H9 (cell line): ENCODE measurements at regions not wholly inside any gene's neighbourhood (a gene's known extent, or its start where the extent isn't known, plus 50 kb on each side); places are given as distances from the start of the nearest gene placed in this dataset.

ENCODE experiments used
- DNase-seq: peaks from one replicate; pipeline ENCODE4 v3.0.0-alpha.2; 2017
- H2AFZ ChIP-seq: one replicate; pipeline ENCODE4 v1.6.1; 2013; ENCODE audit warnings: mild to moderate bottlenecking, low read length, control low read depth, moderate library complexity
- H2AK5ac ChIP-seq: 2 replicates; pipeline ENCODE4 v1.6.1; 2013; ENCODE audit warnings: low read length, control low read depth, mixed read lengths; ENCODE audit not compliant: insufficient read length
- H2BK120ac ChIP-seq: one replicate; pipeline ENCODE4 v1.6.1; 2013; ENCODE audit warnings: low read depth, mild to moderate bottlenecking, low read length, control low read depth, inconsistent platforms; ENCODE audit not compliant: poor library complexity, severe bottlenecking
- H2BK12ac ChIP-seq: 2 replicates; pipeline ENCODE4 v1.6.1; 2013; ENCODE audit warnings: low read length, control low read depth, mixed read lengths, low read depth; ENCODE audit not compliant: insufficient read length
- H2BK15ac ChIP-seq: 2 replicates; pipeline ENCODE4 v1.6.1; 2013; ENCODE audit warnings: low read depth, low read length, control low read depth
- H2BK20ac ChIP-seq: one replicate; pipeline ENCODE4 v1.6.1; 2013; ENCODE audit warnings: low read depth, mild to moderate bottlenecking, low read length, control low read depth, inconsistent platforms; ENCODE audit not compliant: poor library complexity, severe bottlenecking
- H2BK5ac ChIP-seq: 2 replicates; pipeline ENCODE4 v1.6.1; 2013; ENCODE audit warnings: low read length, control low read depth, mixed read lengths; ENCODE audit not compliant: insufficient read length
- H3K14ac ChIP-seq: 2 replicates; pipeline ENCODE4 v1.6.1; 2013; ENCODE audit warnings: low read length, control low read depth; ENCODE audit not compliant: insufficient read depth
- H3K18ac ChIP-seq: 2 replicates; pipeline ENCODE4 v1.6.1; 2013; ENCODE audit warnings: low read depth, mild to moderate bottlenecking, mixed read lengths, low read length, control low read depth; ENCODE audit not compliant: insufficient read length
- H3K23ac ChIP-seq: 2 replicates; pipeline ENCODE4 v1.6.1; 2013; ENCODE audit warnings: low read length, control low read depth, mixed read lengths, low read depth; ENCODE audit not compliant: insufficient read length
- H3K23me2 ChIP-seq: 2 replicates; pipeline ENCODE4 v1.6.1; 2013; ENCODE audit warnings: low read depth, mild to moderate bottlenecking, mixed read lengths, low read length, control low read depth; ENCODE audit not compliant: insufficient read length, poor library complexity, severe bottlenecking
- H3K27ac ChIP-seq: 2 replicates; pipeline ENCODE4 v1.5.1; 2013; ENCODE audit warnings: low read length, control low read depth, mixed read lengths, low read depth; ENCODE audit not compliant: insufficient read length
- H3K27me3 ChIP-seq: 2 replicates; pipeline ENCODE4 v1.6.1; 2013; ENCODE audit warnings: low read length, control low read depth, inconsistent platforms; ENCODE audit not compliant: insufficient read depth
- H3K4ac ChIP-seq: 2 replicates; pipeline ENCODE4 v1.6.1; 2013; ENCODE audit warnings: low read depth, mild to moderate bottlenecking, control low read depth, inconsistent platforms, low read length, moderate library complexity
- H3K4me1 ChIP-seq: 2 replicates; pipeline ENCODE4 v1.6.1; 2013; ENCODE audit warnings: low read length, control low read depth, inconsistent platforms; ENCODE audit not compliant: insufficient read depth
- H3K4me2 ChIP-seq: 2 replicates; pipeline ENCODE4 v1.6.1; 2013; ENCODE audit warnings: low read length, control low read depth, mixed read lengths; ENCODE audit not compliant: insufficient read length, insufficient read depth
- H3K56ac ChIP-seq: 2 replicates; pipeline ENCODE4 v1.6.1; 2013; ENCODE audit warnings: low read depth, mild to moderate bottlenecking, mixed read lengths, low read length, control low read depth; ENCODE audit not compliant: insufficient read length
- H3K79me1 ChIP-seq: 2 replicates; pipeline ENCODE4 v1.6.1; 2013; ENCODE audit warnings: low read depth, mild to moderate bottlenecking, moderate library complexity, low read length, control low read depth, inconsistent platforms; ENCODE audit not compliant: insufficient read depth, poor library complexity, severe bottlenecking
- H3K79me2 ChIP-seq: 2 replicates; pipeline ENCODE4 v1.6.1; 2013; ENCODE audit warnings: low read length, control low read depth, inconsistent platforms; ENCODE audit not compliant: insufficient read depth
- H3K9ac ChIP-seq: 2 replicates; pipeline ENCODE4 v1.6.1; 2013; ENCODE audit warnings: low read length, control low read depth, mixed read lengths; ENCODE audit not compliant: insufficient read length; ENCODE audit errors: extremely low read depth
- H3K9me3 ChIP-seq: one replicate; pipeline ENCODE4 v1.6.1; 2013; ENCODE audit warnings: low read depth, low read length, inconsistent platforms; ENCODE audit not compliant: control insufficient read depth
- H3T11ph ChIP-seq: one replicate; pipeline ENCODE4 v1.6.1; 2013; ENCODE audit warnings: mild to moderate bottlenecking, low read length, control low read depth, inconsistent platforms
- H4K20me1 ChIP-seq: one replicate; pipeline ENCODE4 v1.6.1; 2013; ENCODE audit not compliant: control insufficient read depth, insufficient read length, insufficient read depth
- H4K5ac ChIP-seq: 2 replicates; pipeline ENCODE4 v1.6.1; 2013; ENCODE audit warnings: low read depth, mild to moderate bottlenecking, mixed read lengths, low read length, control low read depth; ENCODE audit not compliant: insufficient read length
- H4K8ac ChIP-seq: replicated peaks from 2 replicates; pipeline ENCODE4 v1.6.1; 2013; ENCODE audit warnings: low read length, control low read depth, mixed read lengths, low read depth; ENCODE audit not compliant: insufficient read length
- H4K91ac ChIP-seq: 2 replicates; pipeline ENCODE4 v1.6.1; 2013; ENCODE audit warnings: low read depth, mild to moderate bottlenecking, moderate library complexity, mixed read lengths, low read length, control low read depth; ENCODE audit not compliant: insufficient read length
- H3K27ac Mint-ChIP-seq, 3 experiments: 2 replicates in 2 of 3; 3 replicates in 1 of 3; pipeline ENCODE4 v1.8.0; 2020 to 2021; ENCODE audit warnings: mixed read lengths in 3 of 3, mild to moderate bottlenecking in 1 of 3, moderate library complexity in 1 of 3
- H3K27me3 Mint-ChIP-seq: 2 replicates; pipeline ENCODE4 v1.8.0; 2021; ENCODE audit warnings: low read depth, mild to moderate bottlenecking, moderate library complexity, mixed read lengths
- H3K36me3 Mint-ChIP-seq, 3 experiments: 2 replicates in 2 of 3; 3 replicates in 1 of 3; pipeline ENCODE4 v1.8.0; 2020 to 2021; ENCODE audit warnings: low read depth in 3 of 3, mixed read lengths in 3 of 3; ENCODE audit not compliant: insufficient read depth in 1 of 3
- H3K4me1 Mint-ChIP-seq, 2 experiments: 2 replicates each; pipeline ENCODE4 v1.8.0; 2020; ENCODE audit warnings: mixed read lengths in 2 of 2
- H3K4me3 Mint-ChIP-seq, 2 experiments: 2 replicates in 1 of 2; 3 replicates in 1 of 2; pipeline ENCODE4 v1.8.0; 2020 to 2021; ENCODE audit warnings: mild to moderate bottlenecking in 2 of 2, mixed read lengths in 2 of 2, moderate library complexity in 1 of 2
- H3K9me3 Mint-ChIP-seq, 2 experiments: 2 replicates in 1 of 2; 3 replicates in 1 of 2; pipeline ENCODE4 v1.8.0; 2020; ENCODE audit warnings: mild to moderate bottlenecking in 2 of 2, mixed read lengths in 2 of 2, moderate library complexity in 1 of 2
- CTCF ChIP-seq: fragments of 200-600 bp; sonication (generic); conservative IDR thresholded peaks from 3 replicates; pipeline ENCODE4 v1.8.0; 2021; ENCODE audit warnings: antibody characterized with exemption, mild to moderate bottlenecking
- whole genome bisulfite sequencing: extraction: QIAGEN DNeasy Blood & Tissue Kit; methylation state at CpG from one replicate; pipeline ENCODE4 v1.1.7; 2013; ENCODE audit warnings: missing lambda C conversion rate, low lambda C conversion rate, mixed read lengths; ENCODE audit not compliant: insufficient read length; ENCODE audit errors: extremely low coverage; 5-methylcytosine and 5-hydroxymethylcytosine counted together

- Histone ChIP-seq H2BK15ac (no peak overlapping the region), H3K56ac (no peak overlapping the region), H3K27me3 (no peaks in the 10 kb centered on the region), H3K4me2 (no peak overlapping the region), H2BK12ac (no peak overlapping the region), H3K9ac (no peak overlapping the region), H4K20me1 (no peaks in the 10 kb centered on the region), H2BK5ac (no peak overlapping the region), H3K4ac (no peak overlapping the region), H3K79me2 (no peaks in the 10 kb centered on the region), H3K23me2 (no peaks in the 10 kb centered on the region), H3K9me3 (no peaks in the 10 kb centered on the region), H3T11ph (no peak overlapping the region), H2AK5ac (no peak overlapping the region), H2BK20ac (no peak overlapping the region), H3K18ac (no peak overlapping the region), H3K79me1 (no peaks in the 10 kb centered on the region), H3K27ac (no peak overlapping the region), H2BK120ac (no peak overlapping the region), H3K23ac (no peak overlapping the region), H4K5ac (no peak overlapping the region), H2AFZ (no peak overlapping the region), H4K8ac (no peak overlapping the region), H4K91ac (no peak overlapping the region), H3K4me1 (no peaks in the 10 kb centered on the region), H3K14ac (no peak overlapping the region)
- Mint-ChIP-seq H3K27ac (no peak overlapping the region), H3K36me3 (no peaks in the 10 kb centered on the region), H3K9me3 (no peaks in the 10 kb centered on the region; a peak in 1 of 5 replicates), H3K4me3 (no peak overlapping the region), H3K4me1 (no peaks in the 10 kb centered on the region), H3K27me3 (peaks cover 7% of the 10 kb centered on the region)
- TF ChIP-seq CTCF, result no peak
- no CpG with 5 or more reads among the region's 1 CpG for whole genome bisulfite sequencing
- no peak for DNase-seq
Observed at GRCh38 chr1:94305704-94306103, 68.3 kb upstream of the ARHGAP29 start.
